Liver (tissue), 7 donors: ENCODE measurements at regions not wholly inside any gene's neighbourhood (a gene's known extent, or its start where the extent isn't known, plus 50 kb on each side); places are given as distances from the start of the nearest gene placed in this dataset.

Source experiments
- DNase-seq: peaks from one replicate; pipeline ENCODE4 v3.0.0-alpha.2; 2017; ENCODE audit warnings: low spot score
- H3K27ac ChIP-seq, 2 donors: one replicate each; pipeline ENCODE4 v1.7.0; 2013; ENCODE audit warnings: inconsistent platforms in 2 of 2, low read length in 2 of 2, control low read depth in 1 of 2, low read depth in 1 of 2, mild to moderate bottlenecking in 1 of 2
- H3K27me3 ChIP-seq, 4 donors: one replicate each; pipeline versions ENCODE4 v1.6.1 to v1.7.0; 2013; ENCODE audit warnings: low read length in 3 of 4, inconsistent platforms in 1 of 4, mild to moderate bottlenecking in 1 of 4, moderate library complexity in 1 of 4; ENCODE audit not compliant: control insufficient read depth in 4 of 4, insufficient read depth in 4 of 4
- H3K36me3 ChIP-seq, 4 donors: one replicate each; pipeline versions ENCODE4 v1.6.1 to v1.7.0; 2013; ENCODE audit warnings: low read length in 3 of 4, mild to moderate bottlenecking in 3 of 4, low read depth in 1 of 4, moderate library complexity in 1 of 4; ENCODE audit not compliant: control insufficient read depth in 4 of 4, insufficient read depth in 3 of 4
- H3K4me1 ChIP-seq, 4 donors: one replicate each; pipeline versions ENCODE4 v1.6.1 to v1.7.0; 2013; ENCODE audit warnings: low read length in 3 of 4, mild to moderate bottlenecking in 3 of 4, moderate library complexity in 1 of 4; ENCODE audit not compliant: control insufficient read depth in 4 of 4, insufficient read depth in 4 of 4
- H3K4me3 ChIP-seq, 3 donors: one replicate each; pipeline versions ENCODE4 v1.6.1 to v1.7.0; 2013; ENCODE audit warnings: low read length in 3 of 3, control low read depth in 1 of 3, low read depth in 1 of 3, mild to moderate bottlenecking in 1 of 3
- H3K9ac ChIP-seq, 2 donors: one replicate each; pipeline ENCODE4 v1.7.0; 2013; ENCODE audit warnings: low read length in 2 of 2, mild to moderate bottlenecking in 2 of 2, moderate library complexity in 2 of 2, control low read depth in 1 of 2, low read depth in 1 of 2
- H3K9me3 ChIP-seq, 4 donors: one replicate each; pipeline versions ENCODE4 v1.6.1 to v1.7.0; 2013; ENCODE audit warnings: low read length in 3 of 4; ENCODE audit not compliant: control insufficient read depth in 4 of 4
- FOXA1 ChIP-seq: IDR thresholded peaks from 2 replicates; pipeline ENCODE4 v1.6.1; 2016; ENCODE audit warnings: antibody characterized with exemption
- GABPA ChIP-seq, 2 donors: IDR thresholded peaks in 1 of 2; conservative IDR thresholded peaks in 1 of 2; 2 replicates each; pipeline ENCODE4 v1.6.1; 2016; ENCODE audit warnings: antibody characterized with exemption in 2 of 2, mild to moderate bottlenecking in 1 of 2, moderate library complexity in 1 of 2
- HNF4A ChIP-seq, 2 donors: conservative IDR thresholded peaks; 2 replicates each; pipeline ENCODE4 v1.6.1; 2016; ENCODE audit warnings: antibody characterized with exemption in 2 of 2, mild to moderate bottlenecking in 2 of 2
- HNF4G ChIP-seq: IDR thresholded peaks from 2 replicates; pipeline ENCODE4 v1.6.1; 2016; ENCODE audit warnings: antibody characterized with exemption
- MAX ChIP-seq: IDR thresholded peaks from 2 replicates; pipeline ENCODE4 v1.6.1; 2016; ENCODE audit warnings: antibody characterized with exemption
- NR2F2 ChIP-seq: IDR thresholded peaks from 2 replicates; pipeline ENCODE4 v1.6.1; 2016; ENCODE audit warnings: antibody characterized with exemption
- RAD21 ChIP-seq, 2 donors: IDR thresholded peaks; 2 replicates each; pipeline ENCODE4 v1.6.1; 2016; ENCODE audit warnings: antibody characterized with exemption in 2 of 2, mild to moderate bottlenecking in 2 of 2
- REST ChIP-seq: IDR thresholded peaks from 2 replicates; pipeline ENCODE4 v1.6.1; 2016; ENCODE audit warnings: antibody characterized with exemption, mild to moderate bottlenecking
- RXRA ChIP-seq, 2 donors: IDR thresholded peaks; 2 replicates each; pipeline ENCODE4 v1.6.1; 2017 to 2018; ENCODE audit warnings: antibody characterized with exemption in 2 of 2, mild to moderate bottlenecking in 1 of 2
- SP1 ChIP-seq: IDR thresholded peaks from 2 replicates; pipeline ENCODE4 v1.6.1; 2018; ENCODE audit warnings: antibody characterized with exemption, mild to moderate bottlenecking
- TAF1 ChIP-seq: conservative IDR thresholded peaks from 2 replicates; pipeline ENCODE4 v1.6.1; 2016; ENCODE audit warnings: antibody characterized with exemption, mild to moderate bottlenecking
- YY1 ChIP-seq: IDR thresholded peaks from 2 replicates; pipeline ENCODE4 v1.6.1; 2016; ENCODE audit warnings: antibody characterized with exemption, mild to moderate bottlenecking
- ZBTB33 ChIP-seq: IDR thresholded peaks from 2 replicates; pipeline ENCODE4 v1.6.1; 2016; ENCODE audit warnings: antibody characterized with exemption
- WGBS: extraction: QIAGEN DNeasy Blood & Tissue Kit; methylation state at CpG from one replicate; pipeline ENCODE4 v1.1.7; 2013; 5-methylcytosine and 5-hydroxymethylcytosine counted together
- donor health status: healthy.
- donor health status: healthy.
- donor health status: healthy.
- donor health status: healthy.

- TF ChIP-seq REST = no peak
Measured at GRCh38 chr12:87051621-87052020, 795.4 kb upstream of the MGAT4C start (continued).

GRCh38 chr12:87047691-87048090 lies 791.5 kb upstream of the MGAT4C start:
- no peaks in the 10 kb centered on the region for H3K4me1 ChIP-seq
- no peak for DNase-seq
- no peaks in the 10 kb centered on the region for H3K27me3 ChIP-seq
- H3K27ac ChIP-seq = no peak overlapping the region
- TF ChIP-seq ZBTB33 = no peak
- no peak for TF ChIP-seq MAX
- no peak for TF ChIP-seq YY1
- no peak for TF ChIP-seq FOXA1
- TF ChIP-seq REST = no peak
- no peak for TF ChIP-seq SP1
- no peak for TF ChIP-seq RXRA (IDR thresholded peaks at IDR 0.05)
- no peak for TF ChIP-seq HNF4G
- TF ChIP-seq TAF1 = no peak
- TF ChIP-seq RAD21 (IDR thresholded peaks at IDR 0.05) = no peak
- TF ChIP-seq GABPA (IDR thresholded peaks at IDR 0.05 in 1 of 2, conservative IDR thresholded peaks at IDR 0.05 in 1 of 2) = no peak
- no peak for TF ChIP-seq HNF4A (conservative IDR thresholded peaks at IDR 0.05)
- no peak for TF ChIP-seq NR2F2
- 94% methylated on average over 3 of the region's 3 CpGs for WGBS
- H3K9me3 ChIP-seq = no peaks in the 10 kb centered on the region
- no peak overlapping the region for H3K9ac ChIP-seq
- no peaks in the 10 kb centered on the region for H3K36me3 ChIP-seq
- no peak overlapping the region for H3K4me3 ChIP-seq
